ENCODE measurements at regions not wholly inside any gene's neighbourhood (a gene's known extent, or its start where the extent isn't known, plus 50 kb on each side); places are given as distances from the start of the nearest gene placed in this dataset.
"Not testable (repeated sequence)": the region's sequence is repeated elsewhere in the genome, so short reads cannot be mapped to it uniquely, and the experiment has no call there.

DNA sequence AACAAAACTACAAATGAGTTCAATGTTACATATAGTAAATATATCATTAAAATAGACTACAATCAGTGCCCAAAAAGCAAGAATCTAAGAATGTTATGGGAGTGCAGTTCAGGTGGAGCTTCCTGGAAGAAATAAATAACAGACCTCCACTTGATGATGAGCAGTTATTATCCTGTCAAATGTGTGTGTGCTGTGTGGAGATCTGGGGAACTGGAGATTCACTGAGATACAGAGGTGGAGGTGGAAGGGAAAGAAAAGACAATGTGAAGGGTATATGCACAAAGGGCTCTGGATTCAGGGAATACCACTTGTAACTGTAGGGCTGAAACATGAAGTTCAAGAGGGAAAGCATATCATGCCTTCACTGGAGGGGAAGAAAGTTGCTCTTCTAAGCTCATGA lies 331.1 kb downstream of the SEMA3D start:
- DNase-seq (no peak), ATAC-seq (no peak)
- Histone ChIP-seq H3K4me1 (ENCODE audit: low read depth) (no peaks in the 10 kb centered on the region), H3K4me3 (no peak overlapping the region), H3K9me3 (no peaks in the 10 kb centered on the region), H3K36me3 (ENCODE audit: low read depth) (no peaks in the 10 kb centered on the region)
- TF ChIP-seq, protein P1, sequence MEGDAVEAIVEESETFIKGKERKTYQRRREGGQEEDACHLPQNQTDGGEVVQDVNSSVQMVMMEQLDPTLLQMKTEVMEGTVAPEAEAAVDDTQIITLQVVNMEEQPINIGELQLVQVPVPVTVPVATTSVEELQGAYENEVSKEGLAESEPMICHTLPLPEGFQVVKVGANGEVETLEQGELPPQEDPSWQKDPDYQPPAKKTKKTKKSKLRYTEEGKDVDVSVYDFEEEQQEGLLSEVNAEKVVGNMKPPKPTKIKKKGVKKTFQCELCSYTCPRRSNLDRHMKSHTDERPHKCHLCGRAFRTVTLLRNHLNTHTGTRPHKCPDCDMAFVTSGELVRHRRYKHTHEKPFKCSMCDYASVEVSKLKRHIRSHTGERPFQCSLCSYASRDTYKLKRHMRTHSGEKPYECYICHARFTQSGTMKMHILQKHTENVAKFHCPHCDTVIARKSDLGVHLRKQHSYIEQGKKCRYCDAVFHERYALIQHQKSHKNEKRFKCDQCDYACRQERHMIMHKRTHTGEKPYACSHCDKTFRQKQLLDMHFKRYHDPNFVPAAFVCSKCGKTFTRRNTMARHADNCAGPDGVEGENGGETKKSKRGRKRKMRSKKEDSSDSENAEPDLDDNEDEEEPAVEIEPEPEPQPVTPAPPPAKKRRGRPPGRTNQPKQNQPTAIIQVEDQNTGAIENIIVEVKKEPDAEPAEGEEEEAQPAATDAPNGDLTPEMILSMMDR (IDR thresholded peaks at IDR 0.05): no peak
- intact Hi-C loops (cut with DNase I, micrococcal nuclease): no loop called here

DNA sequence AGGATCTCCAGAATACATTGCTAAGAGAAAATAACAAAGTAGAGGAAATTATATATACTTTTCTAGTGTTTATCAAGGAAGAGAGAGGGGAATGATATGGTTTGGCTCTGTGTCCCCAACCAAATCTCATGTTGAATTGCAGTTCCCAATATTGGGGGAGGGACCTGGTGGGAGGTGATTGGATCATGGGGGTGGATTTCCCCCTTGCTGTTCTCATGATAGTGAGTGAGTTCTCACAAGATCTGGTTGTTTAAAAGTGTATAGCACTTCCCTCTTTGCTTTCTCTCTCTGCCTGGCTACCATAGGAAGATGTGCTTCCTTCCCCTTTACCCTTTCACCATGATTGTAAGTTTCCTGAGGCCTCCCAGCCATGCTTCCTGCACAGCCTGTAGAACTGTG lies 337.9 kb downstream of the SEMA3D start:
- ATAC-seq; H3K9me3 ChIP-seq; DNase-seq; H3K36me3 ChIP-seq (ENCODE audit: low read depth); H3K4me3 ChIP-seq; intact Hi-C loops (cut with DNase I, micrococcal nuclease); H3K4me1 ChIP-seq (ENCODE audit: low read depth): not testable (repeated sequence)

DNA sequence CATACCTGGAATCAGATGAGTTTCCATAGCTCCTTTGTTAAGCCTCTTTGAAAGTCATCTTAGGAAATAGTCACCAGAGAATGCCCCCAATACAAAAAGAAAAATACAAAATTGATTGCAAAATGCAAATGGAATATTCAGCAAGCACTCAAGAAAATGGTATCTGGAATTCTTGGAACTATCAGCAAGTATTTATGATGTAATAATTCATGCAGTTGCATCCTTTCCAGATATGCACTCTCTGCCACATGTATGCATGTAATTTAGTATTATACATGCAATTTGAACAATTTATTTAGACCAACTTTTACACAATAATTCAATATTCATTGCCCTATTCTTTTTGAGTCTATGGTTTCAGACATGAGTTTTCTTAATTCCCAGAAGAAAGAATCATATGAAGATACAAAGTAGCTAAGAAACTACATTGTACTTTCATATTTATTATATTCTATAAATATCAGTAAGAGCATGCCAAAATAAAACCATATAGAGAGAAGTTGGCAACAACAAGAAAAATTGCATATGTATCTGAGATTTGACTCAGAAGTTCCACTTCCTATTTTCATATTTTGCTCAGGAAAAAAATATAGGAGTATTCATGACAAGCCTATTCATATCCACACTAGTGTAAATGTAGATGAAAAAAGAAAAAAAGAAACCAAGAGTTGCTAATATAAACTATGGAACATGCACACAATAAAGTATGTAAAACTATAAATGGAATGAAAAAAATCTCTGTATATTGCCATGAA lies 338.5 kb downstream of the SEMA3D start:
- no peaks in the 10 kb centered on the region for H3K9me3 ChIP-seq
- DNase-seq: no peak
- H3K36me3 ChIP-seq (ENCODE audit: low read depth): no peaks in the 10 kb centered on the region
- H3K4me3 ChIP-seq: no peak overlapping the region
- ATAC-seq: no peak
- intact Hi-C loops (cut with DNase I, micrococcal nuclease): no loop called here
- no peaks in the 10 kb centered on the region for H3K4me1 ChIP-seq (ENCODE audit: low read depth)
- TF ChIP-seq, protein P1 (IDR thresholded peaks at IDR 0.05): no peak

DNA sequence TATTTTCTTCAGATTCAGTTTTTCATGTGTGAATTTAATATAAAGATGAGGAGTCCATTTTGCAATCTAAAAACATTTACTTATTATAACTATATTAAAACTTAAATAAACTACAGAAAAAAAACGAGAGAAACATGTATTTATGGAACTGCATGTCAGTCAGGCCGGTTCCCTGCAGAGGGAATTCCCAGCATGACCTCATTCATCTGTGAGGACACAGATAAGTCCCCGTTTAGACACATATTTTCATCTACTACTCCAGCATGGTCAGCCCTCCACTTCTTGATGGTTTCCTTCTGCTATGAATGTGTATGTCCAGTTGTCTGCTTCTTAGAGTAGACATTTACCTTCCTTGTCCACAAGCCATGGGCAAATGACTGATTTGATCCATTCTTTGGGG lies 339.1 kb downstream of the SEMA3D start:
- ATAC-seq: no peak
- Histone ChIP-seq H3K9me3 (no peaks in the 10 kb centered on the region), H3K4me3 (no peak overlapping the region), H3K36me3 (ENCODE audit: low read depth) (no peaks in the 10 kb centered on the region), H3K4me1 (ENCODE audit: low read depth) (no peaks in the 10 kb centered on the region)
- intact Hi-C loops (cut with DNase I, micrococcal nuclease): no loop called here
- no peak for DNase-seq
- TF ChIP-seq, protein P1 (IDR thresholded peaks at IDR 0.05): no peak

DNA sequence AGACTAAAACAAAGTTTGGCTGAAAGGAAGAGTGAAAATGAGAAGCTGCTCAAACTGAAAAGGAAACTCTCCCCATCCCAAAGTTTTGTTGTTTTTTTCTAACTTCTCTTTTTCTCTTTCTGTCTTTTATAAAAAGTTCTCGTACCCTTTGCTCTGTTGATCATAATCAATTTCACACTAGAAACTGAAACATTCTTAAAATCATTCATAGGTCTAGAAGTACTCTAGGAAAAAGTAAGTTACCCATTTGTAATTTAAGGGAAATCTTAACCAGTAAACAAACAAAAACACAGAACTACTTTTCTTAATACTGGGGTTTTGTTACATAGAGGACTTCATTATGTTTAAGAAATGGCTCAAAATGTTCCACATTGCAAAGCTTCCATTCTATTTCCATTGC lies 339.8 kb downstream of the SEMA3D start:
- DNase-seq: no peak
- TF ChIP-seq, protein P1 (IDR thresholded peaks at IDR 0.05): no peak
- no peaks in the 10 kb centered on the region for H3K36me3 ChIP-seq (ENCODE audit: low read depth)
- H3K4me1 ChIP-seq (ENCODE audit: low read depth): no peaks in the 10 kb centered on the region
- ATAC-seq: no peak
- H3K9me3 ChIP-seq: no peaks in the 10 kb centered on the region
- no peak overlapping the region for H3K4me3 ChIP-seq
- intact Hi-C loops (cut with DNase I, micrococcal nuclease): no loop called here

DNA sequence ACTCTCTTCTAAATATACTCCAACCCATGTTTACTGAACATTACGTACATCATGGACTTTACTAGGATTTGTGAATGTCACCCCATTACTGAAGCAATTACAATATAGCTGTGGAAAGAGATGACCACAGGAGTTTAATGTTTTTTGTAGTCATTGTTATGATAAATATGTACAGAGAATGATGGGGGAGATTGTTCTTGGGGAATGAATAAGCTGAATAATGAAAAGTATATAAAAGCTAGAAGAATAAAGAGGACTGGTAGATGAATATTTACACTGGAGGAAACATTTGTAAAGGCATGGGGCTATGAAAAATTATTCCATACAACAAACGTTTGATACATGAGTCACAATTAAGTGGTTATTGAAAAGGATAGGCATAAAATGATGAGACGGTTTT lies 340.9 kb downstream of the SEMA3D start:
- Histone ChIP-seq H3K4me1 (ENCODE audit: low read depth) (no peaks in the 10 kb centered on the region), H3K4me3 (no peak overlapping the region), H3K9me3 (no peaks in the 10 kb centered on the region), H3K36me3 (ENCODE audit: low read depth) (no peaks in the 10 kb centered on the region)
- intact Hi-C loops (cut with DNase I, micrococcal nuclease): no loop called here
- DNase-seq (no peak), ATAC-seq (no peak)
- TF ChIP-seq, protein P1 (IDR thresholded peaks at IDR 0.05): no peak

All from mucosa of descending colon (tissue), 3 donors.